ENCODE measurements at regions not wholly inside any gene's neighbourhood (a gene's known extent, or its start where the extent isn't known, plus 50 kb on each side); places are given as distances from the start of the nearest gene placed in this dataset.

GRCh38 chr14:89600029-89600428 is 183.0 kb upstream of the FOXN3 start:
- DNase-seq = no peak

- no peak for DNase-seq
Observed at GRCh38 chr14:89598548-89599186, 181.6 kb upstream of the FOXN3 start.

- DNase-seq = no peak
Observed at GRCh38 chr14:89592961-89593360, 175.9 kb upstream of the FOXN3 start.

- no peak for DNase-seq
Observed at GRCh38 chr14:89589400-89590118, 172.5 kb upstream of the FOXN3 start.

GRCh38 chr14:89588840-89589296 is 171.8 kb upstream of the FOXN3 start:
- no peak for DNase-seq

GRCh38 chr14:89588016-89588415 is 171.0 kb upstream of the FOXN3 start:
- no peak for DNase-seq

- no peak for DNase-seq
Observed at GRCh38 chr14:89587136-89587420, 170.0 kb upstream of the FOXN3 start.

GRCh38 chr14:89586258-89587135 is 169.5 kb upstream of the FOXN3 start:
- no peak for DNase-seq

GRCh38 chr14:89578156-89578555 is 161.1 kb upstream of the FOXN3 start:
- DNase-seq = no peak

- no peak for DNase-seq
Observed at GRCh38 chr14:89576960-89577359, 159.9 kb upstream of the FOXN3 start.

GRCh38 chr14:89576145-89576927 is 159.3 kb upstream of the FOXN3 start:
- DNase-seq = no peak

- no peak for DNase-seq
Observed at GRCh38 chr14:89575386-89576061, 158.5 kb upstream of the FOXN3 start.

GRCh38 chr14:89574420-89574819 is 157.4 kb upstream of the FOXN3 start:
- DNase-seq = no peak

- DNase-seq = no peak
Observed at GRCh38 chr14:89573399-89573657, 156.3 kb upstream of the FOXN3 start.

GRCh38 chr14:89572596-89573398 is 155.8 kb upstream of the FOXN3 start:
- no peak for DNase-seq

- no peak for DNase-seq
Observed at GRCh38 chr14:89571491-89571890, 154.5 kb upstream of the FOXN3 start.

- no peak for DNase-seq
Observed at GRCh38 chr14:89566644-89567415, 149.8 kb upstream of the FOXN3 start.

GRCh38 chr14:89566180-89566579 is 149.1 kb upstream of the FOXN3 start:
- DNase-seq = no peak

- no peak for DNase-seq
Observed at GRCh38 chr14:89565607-89566006, 148.6 kb upstream of the FOXN3 start.

- DNase-seq = no peak
Observed at GRCh38 chr14:89564989-89565388, 148.0 kb upstream of the FOXN3 start.

Data from 8988T (cell line).